ENCODE measurements at regions not wholly inside any gene's neighbourhood (a gene's known extent, or its start where the extent isn't known, plus 50 kb on each side); places are given as distances from the start of the nearest gene placed in this dataset.

DNA sequence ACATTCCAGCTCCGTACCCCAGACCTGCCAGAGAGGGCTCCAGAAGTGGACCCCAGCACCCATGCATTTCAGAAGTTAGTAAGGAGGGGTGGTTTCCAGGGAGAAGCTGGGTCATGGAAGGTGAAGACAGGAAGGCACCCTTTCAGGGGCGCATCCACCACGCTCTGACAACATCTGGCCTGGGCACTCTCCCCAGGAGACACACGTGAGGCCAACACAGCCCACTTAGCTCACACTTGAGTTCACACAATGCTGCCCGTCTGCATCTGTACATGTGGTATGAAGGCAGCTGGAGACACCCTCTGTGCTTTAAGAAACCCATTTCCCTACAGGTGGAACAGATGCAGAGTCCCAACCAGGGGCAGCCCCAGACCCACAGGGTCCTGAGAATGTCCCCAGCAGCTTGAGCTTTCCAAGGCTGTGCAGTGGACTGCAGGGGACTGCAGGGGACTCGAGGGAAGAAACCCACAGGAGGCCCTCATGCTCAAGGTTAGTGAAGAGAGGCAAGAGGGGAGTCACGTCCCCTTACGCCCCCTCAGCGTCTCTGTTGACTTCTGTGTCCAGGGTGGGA is 326.8 kb upstream of the IRX1 start:
- Mint-ChIP-seq H3K4me3 (no peak overlapping the region), H3K27me3 (ENCODE audit: low read depth in 3 of 3) (no peaks in the 10 kb centered on the region), H3K27ac (no peak overlapping the region), H3K36me3 (no peaks in the 10 kb centered on the region), H3K9me3 (peaks cover 0 to 35% (median 8%) of the 10 kb centered on the region in 7 donors), H3K4me1 (no peaks in the 10 kb centered on the region)
- intact Hi-C loops (cut with micrococcal nuclease), result no loop called here
- TF ChIP-seq, protein P1, sequence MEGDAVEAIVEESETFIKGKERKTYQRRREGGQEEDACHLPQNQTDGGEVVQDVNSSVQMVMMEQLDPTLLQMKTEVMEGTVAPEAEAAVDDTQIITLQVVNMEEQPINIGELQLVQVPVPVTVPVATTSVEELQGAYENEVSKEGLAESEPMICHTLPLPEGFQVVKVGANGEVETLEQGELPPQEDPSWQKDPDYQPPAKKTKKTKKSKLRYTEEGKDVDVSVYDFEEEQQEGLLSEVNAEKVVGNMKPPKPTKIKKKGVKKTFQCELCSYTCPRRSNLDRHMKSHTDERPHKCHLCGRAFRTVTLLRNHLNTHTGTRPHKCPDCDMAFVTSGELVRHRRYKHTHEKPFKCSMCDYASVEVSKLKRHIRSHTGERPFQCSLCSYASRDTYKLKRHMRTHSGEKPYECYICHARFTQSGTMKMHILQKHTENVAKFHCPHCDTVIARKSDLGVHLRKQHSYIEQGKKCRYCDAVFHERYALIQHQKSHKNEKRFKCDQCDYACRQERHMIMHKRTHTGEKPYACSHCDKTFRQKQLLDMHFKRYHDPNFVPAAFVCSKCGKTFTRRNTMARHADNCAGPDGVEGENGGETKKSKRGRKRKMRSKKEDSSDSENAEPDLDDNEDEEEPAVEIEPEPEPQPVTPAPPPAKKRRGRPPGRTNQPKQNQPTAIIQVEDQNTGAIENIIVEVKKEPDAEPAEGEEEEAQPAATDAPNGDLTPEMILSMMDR (IDR thresholded peaks at IDR 0.05), result no peak
- Histone ChIP-seq H3K4me2 (replicated peaks; ENCODE audit: extremely low read depth, low read length, poor library complexity, severe bottlenecking) (no peak overlapping the region), H3K27me3 (ENCODE audit: control insufficient read depth in 2 of 2, insufficient read depth in 2 of 2, low read length in 2 of 2) (no peaks in the 10 kb centered on the region), H3K4me1 (ENCODE audit: control insufficient read depth in 1 of 2, insufficient read depth in 2 of 2, low read length in 2 of 2) (no peaks in the 10 kb centered on the region), H3K27ac (ENCODE audit: low read depth in 1 of 2, low read length in 2 of 2) (no peak overlapping the region), H3K36me3 (replicated peaks in 1 of 2; ENCODE audit: control insufficient read depth in 1 of 2, insufficient read depth in 2 of 2, low read length in 2 of 2) (no peaks in the 10 kb centered on the region), H3K9me3 (replicated peaks in 1 of 2; ENCODE audit: control insufficient read depth in 1 of 2, insufficient read depth in 1 of 2, low read length in 2 of 2) (peaks cover 7 to 16% of the 10 kb centered on the region in 2 donors), H3K79me2 (ENCODE audit: insufficient read depth, low read length) (no peaks in the 10 kb centered on the region), H4K20me1 (ENCODE audit: insufficient read depth, low read length) (no peaks in the 10 kb centered on the region), H3K4me3 (replicated peaks in 1 of 3; ENCODE audit: low read depth in 2 of 3, low read length in 3 of 3) (no peak overlapping the region), H2AFZ (ENCODE audit: insufficient read depth, low read depth, low read length, poor library complexity, severe bottlenecking) (no peak overlapping the region), H3K9ac (ENCODE audit: insufficient read depth, low read length, poor library complexity, severe bottlenecking) (no peak overlapping the region)
- WGBS (ENCODE audit: insufficient coverage), result 81% methylated on average over 6 of the region's 9 CpGs
- DNase-seq, result no peak

DNA sequence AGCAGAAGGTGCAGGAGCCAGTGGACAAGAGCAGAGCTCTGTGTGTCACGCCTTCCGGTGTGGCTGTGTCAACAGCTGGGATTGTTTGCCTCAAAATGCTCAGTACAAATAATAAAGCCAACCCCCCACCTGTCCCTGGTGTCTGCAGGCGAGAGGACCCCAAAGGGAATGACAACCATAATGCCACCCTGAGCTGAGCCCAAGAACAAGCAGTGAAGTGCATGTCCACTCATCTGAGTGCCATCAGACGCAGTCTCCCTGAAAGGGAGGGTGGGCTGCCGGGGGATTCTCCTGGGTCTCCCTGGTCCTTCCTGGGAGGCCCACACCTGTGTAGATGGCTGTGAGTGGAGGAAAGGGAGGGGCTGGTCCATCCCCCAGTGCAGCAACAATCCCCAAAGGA is 328.8 kb upstream of the IRX1 start:
- no peak overlapping the region for H3K4me3 Mint-ChIP-seq
- intact Hi-C loops (cut with micrococcal nuclease), result no loop called here
- H3K4me1 ChIP-seq (ENCODE audit: control insufficient read depth in 1 of 2, insufficient read depth in 2 of 2, low read length in 2 of 2), result no peaks in the 10 kb centered on the region
- H3K9ac ChIP-seq (ENCODE audit: insufficient read depth, low read length, poor library complexity, severe bottlenecking), result no peak overlapping the region
- no peaks in the 10 kb centered on the region for H4K20me1 ChIP-seq (ENCODE audit: insufficient read depth, low read length)
- DNase-seq, result no peak
- no peak overlapping the region for H2AFZ ChIP-seq (ENCODE audit: insufficient read depth, low read depth, low read length, poor library complexity, severe bottlenecking)
- WGBS (ENCODE audit: insufficient coverage), result 100% methylated on average over 3 of the region's 5 CpGs
- TF ChIP-seq, protein P1 (IDR thresholded peaks at IDR 0.05), result no peak
- no peaks in the 10 kb centered on the region for H3K27me3 ChIP-seq (ENCODE audit: control insufficient read depth in 2 of 2, insufficient read depth in 2 of 2, low read length in 2 of 2)
- H3K36me3 Mint-ChIP-seq, result no peaks in the 10 kb centered on the region
- no peak overlapping the region for H3K27ac Mint-ChIP-seq
- no peaks in the 10 kb centered on the region for H3K79me2 ChIP-seq (ENCODE audit: insufficient read depth, low read length)
- no peak overlapping the region for H3K27ac ChIP-seq (ENCODE audit: low read depth in 1 of 2, low read length in 2 of 2)
- H3K36me3 ChIP-seq (replicated peaks in 1 of 2; ENCODE audit: control insufficient read depth in 1 of 2, insufficient read depth in 2 of 2, low read length in 2 of 2), result no peaks in the 10 kb centered on the region
- H3K9me3 Mint-ChIP-seq, result peaks cover 2 to 35% (median 14%) of the 10 kb centered on the region in 7 donors
- H3K27me3 Mint-ChIP-seq (ENCODE audit: low read depth in 3 of 3), result no peaks in the 10 kb centered on the region
- no peaks in the 10 kb centered on the region for H3K4me1 Mint-ChIP-seq
- H3K4me3 ChIP-seq (replicated peaks in 1 of 3; ENCODE audit: low read depth in 2 of 3, low read length in 3 of 3), result no peak overlapping the region
- no peak overlapping the region for H3K4me2 ChIP-seq (replicated peaks; ENCODE audit: extremely low read depth, low read length, poor library complexity, severe bottlenecking)
- peaks cover 0 to 19% of the 10 kb centered on the region in 2 donors for H3K9me3 ChIP-seq (replicated peaks in 1 of 2; ENCODE audit: control insufficient read depth in 1 of 2, insufficient read depth in 1 of 2, low read length in 2 of 2)
